Renal cortex interstitium (tissue), 11 donors: ENCODE measurements at regions not wholly inside any gene's neighbourhood (a gene's known extent, or its start where the extent isn't known, plus 50 kb on each side); places are given as distances from the start of the nearest gene placed in this dataset.

ENCODE experiments used
- DNase-seq, 11 donors: peaks; one replicate each; pipeline ENCODE4 v3.0.0-alpha.2; 2013; ENCODE audit warnings: low read depth in 9 of 11, low spot score in 4 of 11; ENCODE audit errors: extremely low read depth in 1 of 11

DNA sequence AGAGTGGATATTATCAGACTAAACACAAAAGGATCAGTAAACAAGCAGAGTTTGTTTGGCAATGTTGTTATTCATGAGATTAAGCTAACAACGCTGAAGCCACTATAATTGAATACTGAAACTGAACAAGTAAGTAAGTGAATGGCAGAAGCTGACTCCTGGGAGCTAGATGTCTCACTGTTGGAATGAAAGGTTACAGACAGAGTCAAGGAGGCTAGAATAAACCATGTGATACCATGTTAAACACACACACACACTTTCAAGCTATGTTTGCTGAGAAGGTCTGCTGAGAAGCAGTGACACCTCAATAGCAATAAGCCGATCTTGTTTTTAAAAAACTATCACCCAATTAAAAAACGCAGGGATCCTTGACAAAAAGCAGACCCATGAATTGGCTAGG lies 1609.4 kb upstream of the MIR17HG start:
- DNase-seq, result no peak

DNA sequence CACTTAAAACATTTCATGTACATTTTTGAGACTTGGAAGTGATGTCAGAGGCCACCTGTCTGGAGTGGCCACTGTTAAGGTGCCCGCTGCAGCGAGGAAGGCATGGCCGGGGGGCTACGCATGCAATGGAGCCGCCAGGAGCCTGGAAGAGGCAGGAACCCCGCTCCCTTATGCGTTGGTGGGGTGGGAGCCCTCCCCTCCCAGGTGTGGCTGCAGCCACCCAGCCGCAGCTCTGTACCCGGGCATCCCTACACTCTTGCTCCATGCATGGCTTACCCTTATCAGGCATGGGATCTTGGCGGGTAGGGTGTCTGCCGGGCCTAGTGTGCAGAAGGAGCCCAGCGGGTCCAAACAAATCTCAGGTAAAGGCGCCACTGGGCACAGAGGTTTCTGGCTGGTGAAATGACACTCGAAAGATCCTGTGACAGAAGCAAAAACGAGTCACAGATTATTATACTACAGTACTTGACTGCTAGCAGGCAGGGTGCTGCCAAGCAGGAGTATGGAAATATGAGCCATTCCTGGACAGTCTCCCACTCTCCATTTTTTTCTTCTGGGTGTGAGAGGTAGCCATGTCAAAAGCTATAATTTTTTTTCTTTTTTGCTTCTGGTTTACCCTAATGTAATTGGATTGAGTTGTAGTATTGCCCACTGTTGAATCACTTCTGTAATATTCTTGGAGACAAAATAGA lies 1606.3 kb upstream of the MIR17HG start:
- DNase-seq, result no peak

DNA sequence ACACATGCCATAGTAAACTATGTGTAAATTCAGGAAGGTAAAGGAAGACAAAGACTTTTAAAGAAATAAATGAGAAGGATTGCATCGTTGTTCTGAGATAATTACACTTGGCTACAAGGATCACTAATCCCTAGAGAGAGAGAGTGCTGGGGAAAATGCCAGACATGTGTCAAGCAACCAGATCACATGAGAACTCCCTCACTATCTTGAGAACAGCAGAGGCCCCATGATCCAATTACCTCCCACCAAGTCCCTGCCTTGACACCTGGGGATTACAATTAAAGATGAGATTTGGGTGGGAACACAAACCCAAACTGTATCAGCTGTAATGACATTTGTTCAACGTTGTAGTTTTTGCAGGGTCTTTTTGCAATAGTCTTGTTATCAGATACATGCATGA lies 1600.9 kb upstream of the MIR17HG start:
- no peak for DNase-seq

DNA sequence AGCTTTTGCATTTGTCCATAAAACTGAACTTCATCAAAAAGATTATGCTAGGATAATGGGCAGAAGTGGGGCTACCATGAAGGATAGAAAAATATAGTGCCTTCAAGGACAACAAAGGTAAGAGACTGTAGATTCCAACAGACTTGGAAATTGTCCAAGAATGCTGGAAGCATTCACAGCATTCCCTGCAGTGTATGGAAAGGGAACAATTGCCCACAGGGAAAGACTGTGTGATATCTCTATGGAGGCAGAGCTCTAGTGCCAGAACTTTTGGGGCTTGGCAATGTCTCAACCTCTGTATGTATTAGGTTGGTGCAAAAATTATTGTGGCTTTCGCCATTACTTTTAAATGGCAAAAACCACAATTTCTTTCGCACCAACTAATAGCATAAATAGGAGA lies 1598.8 kb upstream of the MIR17HG start:
- no peak for DNase-seq

DNA sequence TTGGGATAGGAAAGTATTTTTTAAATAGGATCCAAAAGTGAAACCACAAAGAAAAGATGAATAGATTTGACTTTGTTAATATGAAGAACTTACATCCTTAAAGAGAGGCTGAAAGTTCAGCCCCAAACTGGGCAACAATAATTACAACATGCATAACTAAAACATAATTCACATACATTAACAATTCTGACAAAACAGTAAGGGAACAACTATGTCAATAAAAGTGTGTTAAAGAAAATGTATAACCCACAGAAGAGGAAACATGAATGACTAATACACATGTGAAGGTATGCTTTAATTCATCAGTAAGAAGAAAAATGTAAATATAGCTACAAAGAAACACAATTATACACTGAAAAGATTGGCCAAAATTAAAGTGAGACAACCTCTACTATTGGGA lies 1597.6 kb upstream of the MIR17HG start:
- DNase-seq, result no peak

DNA sequence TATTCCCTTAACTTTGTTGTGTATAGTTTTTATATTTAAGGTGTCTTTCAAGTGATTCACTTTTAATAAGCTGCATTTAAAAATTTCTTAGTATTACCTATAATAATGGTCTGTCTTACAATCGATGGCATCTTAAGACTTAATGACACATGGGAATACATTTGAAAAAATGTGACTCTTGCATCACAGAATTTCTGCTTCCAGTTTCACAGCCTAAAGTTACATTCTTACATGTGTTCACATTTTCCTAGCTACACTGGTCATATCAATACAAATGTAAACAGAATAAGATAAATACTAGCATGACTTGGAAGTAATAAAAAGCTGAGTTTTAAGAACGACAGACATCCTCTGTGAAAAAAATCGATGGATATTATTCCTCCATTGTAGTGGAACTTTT lies 1597.1 kb upstream of the MIR17HG start:
- DNase-seq, result no peak

DNA sequence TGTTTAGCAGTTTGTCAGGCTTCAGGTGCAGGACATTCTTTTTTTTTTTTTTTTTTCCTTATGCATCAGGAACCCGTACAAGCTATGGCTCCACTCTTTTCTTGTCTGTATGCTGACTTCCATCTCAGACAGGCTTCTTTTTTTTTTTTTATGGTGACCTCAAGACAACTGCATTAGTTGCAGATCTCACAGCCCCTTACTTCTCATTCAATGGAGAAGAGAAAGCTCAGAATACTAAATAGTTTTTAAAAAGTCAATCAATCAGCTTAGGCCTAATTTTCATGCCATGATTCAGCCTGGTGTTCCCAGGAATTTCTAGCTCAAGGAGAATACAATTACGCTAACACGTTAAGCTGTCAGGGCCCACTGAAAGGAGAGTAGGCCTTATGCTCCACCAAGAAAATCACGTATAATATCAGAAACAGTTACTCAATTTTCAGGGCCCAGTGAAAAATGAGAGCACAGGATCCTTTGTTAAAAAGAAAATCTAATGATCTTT lies 1596.0 kb upstream of the MIR17HG start:
- no peak for DNase-seq

DNA sequence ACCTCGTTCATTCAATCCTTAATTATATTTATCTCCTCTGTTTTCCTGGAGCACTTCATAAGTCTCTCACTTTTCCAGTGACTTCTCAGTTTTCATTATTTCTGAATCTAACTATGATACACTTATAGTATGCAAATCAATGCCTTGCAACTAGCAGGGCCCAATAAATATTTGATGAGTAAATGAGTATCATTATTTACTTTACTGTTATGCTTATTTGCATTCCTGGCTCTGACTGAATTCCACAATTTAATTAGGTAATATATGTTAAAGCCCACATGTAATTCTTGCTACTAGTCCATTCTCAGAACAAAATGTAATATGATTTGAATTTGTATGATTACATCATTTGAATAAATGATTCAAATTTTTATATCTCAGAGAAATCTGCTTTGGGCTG lies 1595.1 kb upstream of the MIR17HG start:
- no peak for DNase-seq

DNA sequence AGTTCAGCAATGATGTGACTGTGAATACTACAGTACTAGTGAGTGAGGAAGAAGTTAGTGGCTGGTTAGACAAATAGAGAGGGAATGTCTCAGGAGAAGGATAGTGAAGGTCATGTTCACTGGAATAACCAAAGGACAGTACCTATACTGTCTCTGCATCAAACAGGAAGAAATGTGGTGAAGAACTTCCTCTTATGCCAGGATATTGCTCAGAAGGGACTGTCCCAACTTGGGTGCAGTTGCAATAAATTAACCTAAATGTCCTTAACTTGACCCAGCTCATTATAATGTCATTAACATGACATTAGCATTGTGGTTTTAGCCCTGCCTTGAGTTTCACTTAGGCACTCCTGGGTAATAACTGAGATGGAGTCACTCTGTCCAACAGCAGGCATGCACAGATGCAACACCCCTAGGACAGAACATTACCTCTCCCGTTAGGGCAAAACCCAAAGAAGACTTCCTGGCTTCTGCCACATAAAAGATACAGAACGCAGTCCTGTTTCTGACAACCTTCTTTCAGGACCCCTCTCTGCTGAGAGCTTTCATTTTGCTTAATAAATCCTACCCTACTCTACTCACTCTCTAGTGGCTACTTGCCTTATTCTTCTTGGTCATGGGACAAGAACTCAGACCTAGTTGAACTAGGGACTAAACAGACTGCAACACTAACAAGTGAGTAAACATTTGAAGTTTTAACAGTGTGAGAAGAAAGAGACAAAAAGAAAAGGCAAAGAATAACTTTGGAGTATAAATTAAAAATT lies 1591.6 kb upstream of the MIR17HG start:
- DNase-seq, result no peak

DNA sequence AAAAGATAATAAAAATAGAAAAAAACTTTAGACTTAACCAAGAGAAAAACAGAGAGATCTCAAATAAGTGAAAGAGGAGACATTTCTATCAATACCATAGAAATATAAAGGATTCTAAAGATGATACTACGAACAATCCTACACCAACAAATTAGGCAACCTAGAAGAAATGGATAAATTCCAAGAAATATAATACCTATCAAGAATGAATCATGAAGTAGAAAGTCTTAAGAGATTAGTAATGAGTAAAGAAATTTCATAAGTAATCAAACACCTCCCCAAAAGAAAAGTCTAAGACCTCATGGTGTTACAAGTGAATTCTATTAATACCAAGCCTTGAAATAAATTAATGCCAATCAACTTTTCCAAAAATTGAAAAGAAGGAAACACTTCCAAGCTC lies 1584.5 kb upstream of the MIR17HG start:
- no peak for DNase-seq

DNA sequence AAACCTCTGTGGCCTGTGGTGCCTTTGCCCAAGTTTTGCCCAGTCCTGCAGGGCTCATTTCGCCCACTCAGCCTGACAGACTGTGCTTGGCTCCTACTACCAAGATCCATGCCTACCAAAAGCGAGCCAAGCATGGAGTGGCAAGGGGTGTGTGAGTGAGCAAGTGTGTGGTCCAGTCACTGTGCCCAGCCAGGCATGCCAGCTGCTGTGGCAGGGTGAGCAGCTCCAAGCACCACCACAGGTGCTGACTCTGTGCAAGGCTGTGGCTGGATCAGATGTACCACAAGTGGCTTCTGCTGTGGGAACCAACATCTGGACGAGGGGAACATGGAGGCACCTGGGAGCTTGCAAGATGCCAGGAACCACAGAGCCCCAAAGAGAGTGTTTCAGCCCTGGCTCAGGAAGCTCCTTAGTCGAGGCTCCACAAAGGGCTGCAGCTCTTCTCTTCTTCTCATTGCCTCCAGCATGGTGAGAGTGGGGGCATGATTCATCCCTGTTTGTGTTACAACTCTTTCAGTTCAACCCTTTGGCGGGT lies 1564.2 kb upstream of the MIR17HG start:
- no peak for DNase-seq

DNA sequence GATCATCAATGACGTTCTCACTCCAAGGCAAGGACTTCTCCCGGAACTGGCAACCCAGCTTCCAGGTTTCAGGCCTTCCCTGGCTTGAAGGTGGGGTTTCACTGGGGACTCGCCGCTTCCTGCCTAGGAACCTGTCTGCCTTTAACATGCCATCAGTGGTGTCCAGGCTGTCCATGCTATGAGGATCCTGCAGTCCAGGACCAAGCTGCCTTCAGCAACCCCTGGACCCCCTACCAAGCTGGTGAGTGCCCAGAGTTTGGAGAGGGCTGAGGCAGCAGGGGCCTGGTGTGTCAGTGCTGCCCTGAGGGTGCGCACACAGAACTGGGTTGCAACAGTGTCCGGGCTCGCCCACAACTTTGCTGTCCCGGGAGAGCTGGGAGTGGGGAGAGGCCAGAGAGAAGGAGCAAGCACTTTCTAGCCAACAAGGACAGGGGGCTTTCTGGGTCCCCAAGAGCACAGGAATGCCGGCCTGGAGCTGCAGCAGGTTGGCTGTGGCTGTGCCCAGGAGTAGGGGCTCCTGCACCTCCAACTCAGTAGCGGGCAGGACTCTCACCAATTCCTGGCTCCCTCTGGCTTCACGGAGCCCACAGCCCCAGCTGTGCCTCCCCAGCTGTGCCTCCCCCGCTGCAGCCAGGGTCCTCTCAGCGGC lies 1563.2 kb upstream of the MIR17HG start:
- no peak for DNase-seq

DNA sequence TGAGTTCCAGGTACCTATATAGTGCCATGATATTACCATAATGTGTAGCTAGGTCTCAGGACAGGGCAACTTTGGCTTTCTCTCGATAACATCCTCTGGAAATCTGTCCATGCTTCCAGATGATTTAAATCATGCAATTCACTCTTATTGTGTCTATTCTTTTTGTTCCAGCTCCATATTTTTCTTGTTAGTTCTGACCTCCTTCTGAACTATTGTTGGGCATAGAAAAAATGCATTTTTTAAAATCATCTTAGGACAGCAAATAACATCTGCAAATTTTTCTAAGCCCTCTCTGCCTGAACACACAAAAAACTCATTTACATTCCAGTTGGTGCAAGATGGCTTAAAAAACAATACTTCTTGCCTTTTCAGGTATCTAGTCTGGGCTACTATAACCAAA lies 1561.0 kb upstream of the MIR17HG start:
- no peak for DNase-seq

DNA sequence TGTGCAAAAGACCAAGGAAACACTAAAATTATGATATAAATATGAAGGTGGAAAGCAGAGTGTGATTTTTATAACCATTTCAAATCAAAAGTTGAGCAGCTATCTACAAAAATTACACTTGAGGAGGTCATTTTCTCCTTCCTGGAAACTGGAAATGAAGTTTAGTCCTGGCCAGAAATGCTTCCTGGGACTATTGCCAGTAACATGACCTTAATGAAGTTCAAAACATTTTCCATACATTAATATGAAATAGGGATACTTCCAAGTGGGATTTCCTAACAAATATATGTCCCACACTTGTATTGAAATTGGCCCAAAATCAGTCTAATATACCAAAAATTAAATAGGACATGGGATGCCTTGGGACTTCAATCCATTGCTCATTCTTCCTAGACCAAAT lies 1556.8 kb upstream of the MIR17HG start:
- peak in 1 of 11 donors; percentile 2 for DNase-seq

DNA sequence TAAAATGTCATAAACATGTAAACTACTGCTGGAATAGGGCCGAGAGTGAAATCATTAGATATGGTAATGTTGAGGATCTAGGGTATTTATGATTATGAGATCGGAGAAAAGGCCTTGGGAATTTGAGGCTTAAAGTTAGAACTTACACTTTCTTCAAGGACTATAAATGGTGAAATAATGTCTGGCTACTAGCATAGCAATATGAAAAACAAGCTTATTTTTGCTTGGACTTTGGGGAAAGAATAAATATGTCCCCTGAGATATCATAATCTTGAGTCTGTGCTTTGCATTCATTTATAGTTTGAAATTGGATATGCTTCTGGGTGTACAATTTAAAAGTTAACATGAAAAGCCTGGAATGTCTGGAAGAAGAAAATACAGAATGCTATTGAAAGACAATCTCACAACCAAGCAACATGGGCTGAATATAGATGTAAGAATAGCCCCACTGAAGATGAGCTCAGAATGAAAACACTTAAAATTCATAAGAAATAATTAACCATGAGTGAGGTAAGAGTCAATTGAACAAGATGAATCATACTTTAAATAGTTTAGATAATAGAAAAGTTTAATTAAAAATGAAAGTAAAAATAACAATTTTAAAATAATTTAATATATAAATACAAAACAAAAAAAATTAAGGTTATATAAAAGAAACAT lies 1555.4 kb upstream of the MIR17HG start:
- no peak for DNase-seq

DNA sequence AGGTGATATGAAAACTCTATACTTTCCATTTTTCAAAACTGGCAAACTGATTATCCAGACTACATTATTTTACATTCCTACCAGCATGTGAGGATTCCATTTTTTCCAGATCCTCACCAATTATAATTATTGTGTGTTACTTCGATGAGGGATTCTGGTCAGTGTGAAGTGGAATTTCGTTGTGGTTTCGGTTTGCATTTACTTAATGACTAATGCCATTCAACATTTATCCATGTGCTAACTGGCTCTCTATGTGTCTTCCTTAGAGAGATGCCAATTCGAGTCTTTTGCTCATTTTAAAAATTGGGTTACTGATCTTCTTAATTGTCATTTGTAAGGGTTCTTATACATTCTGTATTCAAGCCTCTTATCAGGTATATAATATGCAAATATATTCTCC lies 1551.3 kb upstream of the MIR17HG start:
- DNase-seq, result no peak

DNA sequence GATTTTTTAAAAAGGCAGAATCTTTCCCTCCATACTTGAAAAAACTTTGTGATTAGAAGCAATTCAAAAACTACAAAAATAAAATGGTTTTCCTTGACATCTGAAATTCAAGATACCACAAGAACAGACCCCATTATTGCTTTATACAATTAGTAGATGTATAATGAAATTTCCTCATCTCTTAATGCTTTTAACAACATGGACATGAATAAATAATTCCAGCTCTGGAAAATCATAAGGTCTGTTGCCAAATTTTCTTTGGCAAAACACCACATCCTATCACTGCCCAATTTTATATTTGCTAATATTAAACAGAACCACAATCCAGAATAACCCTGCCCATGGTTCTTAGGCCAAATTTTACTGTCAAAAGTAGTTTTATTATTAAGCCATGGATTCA lies 1543.6 kb upstream of the MIR17HG start:
- no peak for DNase-seq

DNA sequence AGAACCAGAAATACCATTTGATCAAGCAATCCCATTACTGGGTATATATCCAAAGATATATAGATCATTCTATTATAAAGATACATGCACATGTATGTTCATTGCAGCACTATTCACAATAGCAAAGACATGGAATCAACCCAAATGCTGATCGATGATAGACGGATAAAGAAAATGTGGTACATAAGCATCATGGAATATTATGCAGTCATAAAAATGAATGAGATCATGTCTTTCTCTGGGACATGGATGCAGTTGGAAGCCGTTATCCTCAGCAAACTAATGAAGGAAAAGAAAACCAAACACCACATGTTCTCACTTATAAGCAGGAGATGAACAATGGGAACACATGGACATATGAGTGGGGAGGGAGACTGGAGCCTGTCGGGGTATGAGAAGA lies 1540.9 kb upstream of the MIR17HG start:
- no peak for DNase-seq

DNA sequence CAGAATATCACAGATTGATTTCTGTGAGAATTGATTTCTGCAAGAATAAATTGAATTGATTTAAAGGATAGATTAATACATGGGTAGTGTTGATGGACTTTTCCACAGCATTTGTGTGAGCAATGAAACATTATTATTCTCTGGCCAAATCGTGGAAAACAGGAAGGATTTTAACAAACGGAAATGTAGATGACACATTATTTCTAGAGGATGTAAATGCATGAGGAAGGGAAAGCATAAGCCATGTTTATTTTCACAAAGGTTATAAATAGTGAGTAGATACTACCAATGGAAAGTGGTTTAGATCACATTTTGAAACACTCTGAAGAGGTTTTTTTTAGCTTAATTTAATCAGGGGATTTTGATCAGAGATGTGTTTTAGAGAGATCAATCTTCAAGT lies 1534.6 kb upstream of the MIR17HG start:
- DNase-seq, result no peak

DNA sequence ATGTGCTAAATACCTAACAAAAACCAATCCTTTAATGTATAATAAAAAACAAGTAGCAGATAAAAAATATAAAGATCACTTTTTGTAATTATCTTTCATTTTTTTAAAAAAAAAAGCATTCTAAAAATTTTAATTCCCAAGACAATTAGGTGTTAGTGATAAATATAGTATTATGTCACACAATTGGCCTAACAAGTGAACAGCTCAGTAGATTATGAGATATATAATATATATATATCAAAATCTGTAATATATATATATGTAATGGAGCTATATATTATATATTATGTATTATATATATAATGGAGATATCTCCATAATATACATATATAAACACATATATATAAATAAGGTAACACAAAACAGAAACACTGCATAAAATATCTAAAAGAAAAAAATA lies 1531.1 kb upstream of the MIR17HG start:
- no peak for DNase-seq
